MV-4-11 (cell line): ENCODE measurements at regions not wholly inside any gene's neighbourhood (a gene's known extent, or its start where the extent isn't known, plus 50 kb on each side); places are given as distances from the start of the nearest gene placed in this dataset.

Experiments
- DNase-seq: peaks from one replicate; lab custom pipeline; 2025; lab: John Stamatoyannopoulos, UW

- DNase-seq, result no peak
Measured at GRCh38 chr6:141316236-141316635, 816.5 kb upstream of the GJE1 start.

DNA sequence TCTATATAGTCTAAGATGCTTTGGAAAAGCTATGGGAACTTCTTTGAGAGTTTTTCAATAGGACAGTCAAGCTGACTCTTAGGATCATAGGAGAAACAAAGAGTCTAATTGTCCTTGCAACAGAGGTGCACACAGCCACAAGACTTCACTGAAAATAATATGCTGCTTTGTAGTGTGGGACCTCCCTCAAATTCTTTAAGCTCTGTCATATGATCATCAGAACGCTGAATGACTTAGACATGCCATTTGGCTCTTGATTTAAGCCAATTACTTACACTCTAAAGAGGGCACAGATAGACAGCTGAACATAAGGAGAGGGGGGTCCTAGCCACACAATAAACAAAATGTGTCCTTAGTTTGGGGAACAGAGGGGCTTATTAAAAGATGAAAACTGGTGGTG is 818.7 kb upstream of the GJE1 start:
- no peak for DNase-seq

DNA sequence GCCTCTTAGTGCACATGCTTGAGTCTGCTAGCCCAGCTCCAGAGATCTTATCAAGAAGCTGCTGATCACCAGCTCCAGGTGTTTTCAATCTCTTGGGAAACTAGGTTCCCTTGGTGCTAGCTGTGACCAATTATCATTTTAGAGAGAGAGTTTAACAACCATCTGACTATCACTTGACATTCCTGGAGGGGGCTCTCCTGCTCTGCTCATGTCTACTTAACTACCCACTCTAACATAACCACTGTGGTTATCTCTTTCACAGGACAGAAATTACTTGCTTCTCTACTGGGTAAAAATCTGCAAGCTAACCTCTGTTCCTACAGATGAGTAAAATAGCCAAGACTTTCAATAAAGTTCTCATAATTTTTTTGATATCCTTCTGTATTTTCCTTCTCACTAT is 823.4 kb upstream of the GJE1 start:
- DNase-seq, result no peak

DNA sequence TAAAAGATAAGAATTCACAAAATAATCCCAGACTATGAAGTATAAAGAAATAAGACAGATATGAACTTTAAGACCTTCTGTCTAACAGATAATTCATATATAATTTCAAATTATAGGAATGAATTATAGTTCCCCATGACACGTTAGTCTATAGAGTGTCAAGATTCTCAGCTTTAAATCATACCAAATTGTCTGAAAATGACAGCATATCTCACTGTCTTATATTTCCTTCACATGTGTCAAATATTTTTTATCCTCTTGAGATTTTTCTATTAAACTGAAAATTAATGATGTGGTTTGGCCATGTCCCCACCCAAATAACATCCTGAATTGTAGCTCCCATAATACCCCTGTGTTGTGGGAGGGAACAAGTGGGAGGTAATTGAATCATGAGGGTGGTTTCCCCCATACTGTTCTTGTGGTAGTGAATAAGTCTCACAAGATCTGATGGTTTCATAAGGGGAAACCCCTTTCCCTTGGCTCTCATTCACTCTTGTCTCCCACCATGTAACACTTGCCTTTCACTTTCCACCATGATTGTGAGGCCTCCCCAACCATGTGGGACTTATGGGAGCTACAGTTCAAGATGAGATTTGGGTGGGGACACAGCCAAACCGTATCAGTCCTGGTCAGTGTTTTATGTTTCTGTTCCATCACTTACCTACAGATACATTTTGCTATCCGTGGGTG is 825.3 kb upstream of the GJE1 start:
- no peak for DNase-seq

DNA sequence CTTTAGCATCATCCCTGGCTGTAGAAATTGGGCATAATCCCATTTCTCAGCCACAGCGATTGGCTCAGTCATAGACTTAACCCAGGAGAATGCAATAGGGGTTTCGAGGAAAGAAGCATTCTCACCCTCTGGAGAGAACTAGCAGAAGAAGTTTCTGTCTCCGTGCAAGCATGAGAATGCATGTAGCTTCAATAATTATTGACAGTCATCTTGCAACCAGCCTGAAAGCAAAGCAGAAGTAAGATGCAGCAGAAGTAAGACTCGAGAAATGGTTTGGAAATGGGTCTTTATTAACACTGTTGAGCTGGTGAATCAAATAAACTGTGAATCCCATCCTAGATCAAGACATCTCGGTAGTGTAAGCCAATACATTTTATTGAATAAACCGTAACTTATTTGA is 828.8 kb upstream of the GJE1 start:
- no peak for DNase-seq

DNA sequence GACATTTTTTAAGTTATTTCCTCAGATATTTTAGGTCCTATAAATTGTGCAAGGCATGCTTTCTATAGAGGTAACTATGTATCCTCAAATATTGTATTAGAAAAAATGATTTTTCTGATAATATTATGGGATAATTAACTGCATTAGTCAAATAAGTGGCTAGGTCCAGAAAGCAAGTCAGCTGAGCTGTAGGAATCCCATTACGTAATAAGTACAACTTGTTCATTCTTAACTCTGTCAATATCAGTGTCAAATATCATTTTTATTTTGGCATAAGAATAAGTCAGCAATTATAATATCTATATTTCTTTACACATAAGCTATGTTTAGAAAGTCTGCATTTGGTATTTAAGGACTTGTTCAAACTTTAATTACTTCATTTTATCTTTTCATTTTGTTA is 830.9 kb upstream of the GJE1 start:
- no peak for DNase-seq

DNA sequence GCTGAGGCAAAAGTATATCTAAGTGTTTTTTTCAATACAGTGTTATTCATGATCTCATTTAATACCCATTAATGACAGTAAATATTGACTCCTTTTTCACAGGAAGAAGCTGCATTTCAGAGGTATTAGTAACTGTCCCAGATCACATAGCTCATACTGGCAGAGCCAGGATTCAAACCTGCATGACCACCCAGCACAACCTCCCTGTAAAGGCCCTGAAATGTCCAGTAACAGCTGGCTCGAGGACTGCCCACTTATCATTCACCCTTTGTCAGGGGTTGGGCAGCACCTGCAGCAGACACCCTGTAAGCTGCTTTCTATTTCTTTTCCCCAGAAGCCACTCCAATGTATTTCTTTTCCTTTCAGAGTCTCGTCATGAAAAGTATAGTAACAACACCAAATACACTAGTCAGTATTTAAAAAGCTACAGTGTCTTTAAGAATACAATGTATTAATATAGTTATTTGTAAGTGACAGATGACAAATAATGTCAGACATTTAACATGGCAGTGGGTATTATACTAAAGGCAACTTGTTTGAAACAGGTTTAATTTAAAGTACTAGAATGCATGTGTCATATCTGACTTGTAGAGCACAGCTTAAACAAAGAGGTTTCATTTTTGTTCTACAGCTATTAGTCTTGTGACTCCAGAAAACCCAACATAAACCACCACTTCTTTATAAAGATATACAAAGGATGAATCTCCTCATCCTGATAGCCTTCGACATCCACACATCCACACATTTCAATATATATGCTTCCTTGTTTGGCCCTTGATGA is 841.6 kb upstream of the GJE1 start:
- no peak for DNase-seq

- DNase-seq, result no peak
Measured at GRCh38 chr6:141288947-141289346, 843.8 kb upstream of the GJE1 start.

DNA sequence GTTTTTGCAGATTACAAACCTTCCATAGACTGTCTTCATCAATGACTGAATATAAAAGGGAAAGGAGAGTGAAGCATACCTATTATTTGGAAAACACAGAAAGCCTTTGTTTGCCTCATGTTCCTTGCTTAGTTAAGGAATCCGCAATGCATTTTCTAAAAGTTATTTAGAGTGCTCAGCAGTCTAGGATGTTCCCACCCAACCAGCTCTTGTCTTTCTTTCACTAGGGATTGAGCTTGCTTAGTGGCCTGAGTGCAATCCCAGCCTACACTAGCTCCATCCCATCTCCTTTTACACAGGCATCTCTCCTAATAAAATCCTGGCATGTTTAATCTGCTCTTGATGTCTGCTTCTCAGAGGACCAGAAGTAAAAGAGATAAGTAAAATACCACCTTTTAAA is 850.5 kb upstream of the GJE1 start:
- DNase-seq, result no peak

GRCh38 chr6:141269684-141270083 is 863.0 kb upstream of the GJE1 start:
- no peak for DNase-seq

DNA sequence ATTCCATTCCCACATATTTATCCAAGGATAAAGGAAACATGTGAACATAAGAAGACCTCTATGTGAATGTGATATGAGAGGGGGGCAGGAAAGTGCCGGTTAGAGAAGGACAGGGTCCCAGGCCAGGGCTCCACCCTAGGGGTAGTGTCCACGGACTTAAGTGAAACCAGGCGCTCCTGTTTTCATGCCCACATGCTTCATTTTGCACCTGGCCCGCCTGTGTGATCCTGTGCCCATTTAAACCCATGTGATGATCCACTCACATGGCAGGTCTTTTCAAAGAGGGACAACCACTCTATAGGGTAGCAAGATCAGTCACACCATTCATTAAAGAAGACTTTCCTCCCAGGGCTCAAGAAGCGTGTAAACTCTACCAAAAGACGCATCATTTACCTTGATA is 865.3 kb upstream of the GJE1 start:
- DNase-seq, result no peak

DNA sequence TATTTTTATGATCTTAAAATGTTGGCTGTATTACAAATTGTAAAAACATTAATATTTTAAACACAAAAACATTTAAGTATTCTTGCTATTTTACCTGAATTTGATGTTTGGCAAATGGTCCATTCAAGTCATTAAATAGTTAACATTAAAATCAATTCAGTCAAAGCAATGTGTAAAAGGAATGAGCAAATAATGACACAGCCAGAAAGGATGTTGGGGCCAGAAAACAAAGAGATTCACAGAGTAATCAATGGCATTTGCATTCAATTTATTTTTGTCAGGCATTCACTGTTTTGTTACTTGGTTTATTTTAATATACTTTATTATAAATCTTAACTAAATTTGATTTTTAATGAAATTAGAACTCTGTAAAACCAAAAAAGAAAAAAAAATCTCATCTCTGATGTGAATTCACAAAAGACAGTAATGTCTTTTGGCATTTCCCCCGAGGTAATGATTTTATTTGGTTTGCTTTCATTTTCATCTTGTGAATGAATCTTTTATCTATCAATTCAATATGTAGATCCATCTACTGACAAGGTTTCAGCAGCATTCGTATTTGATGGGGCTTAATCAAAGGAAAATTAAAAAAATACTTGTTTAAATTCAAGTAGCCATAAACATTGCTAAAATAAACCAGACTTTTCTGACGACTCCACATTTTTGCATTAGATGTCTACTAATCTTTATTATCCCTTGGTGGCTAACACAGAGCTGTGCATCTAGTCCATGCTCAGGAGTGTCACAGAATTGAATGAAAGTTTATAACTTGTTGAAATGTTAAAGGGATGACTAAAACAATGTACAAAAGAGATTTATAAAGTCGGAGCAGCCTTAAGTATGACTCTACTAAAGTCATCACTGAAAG is 866.7 kb upstream of the GJE1 start:
- no peak for DNase-seq

GRCh38 chr6:141264101-141264500 is 868.6 kb upstream of the GJE1 start:
- no peak for DNase-seq

GRCh38 chr6:141261672-141262060 is 871.1 kb upstream of the GJE1 start:
- no peak for DNase-seq

DNA sequence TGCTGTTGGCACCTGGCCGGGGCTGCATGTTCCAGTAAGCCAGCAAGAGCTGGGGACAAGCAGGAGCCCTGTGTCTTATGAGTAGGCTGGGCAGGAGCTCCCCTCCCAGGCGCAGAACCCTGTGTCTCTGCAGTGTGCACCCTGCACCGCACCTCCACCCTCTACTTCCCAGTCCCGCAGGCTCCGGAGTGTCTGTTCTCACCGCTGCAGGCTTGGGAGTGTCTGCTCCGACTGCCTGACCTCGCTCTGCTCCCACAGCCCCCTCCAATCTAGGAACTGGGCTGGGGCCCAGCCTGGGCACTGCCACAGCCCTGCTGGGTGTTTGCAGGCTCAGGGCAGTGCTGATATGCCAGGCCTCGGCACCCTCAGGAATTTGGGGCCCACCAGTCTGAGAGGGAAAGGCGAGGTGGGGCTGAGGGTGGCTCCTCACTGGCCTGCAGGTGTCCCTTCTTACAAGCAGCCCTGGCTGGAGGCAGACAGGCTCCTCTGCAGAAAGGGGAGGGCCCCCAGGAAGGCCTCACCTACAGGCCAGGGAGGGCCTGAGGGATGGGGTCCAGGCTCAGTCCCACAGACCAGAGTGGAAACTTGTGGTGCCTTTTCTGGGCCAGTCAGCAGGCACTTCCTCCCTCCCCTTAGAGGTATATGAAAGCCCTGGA is 871.6 kb upstream of the GJE1 start:
- DNase-seq, result no peak

DNA sequence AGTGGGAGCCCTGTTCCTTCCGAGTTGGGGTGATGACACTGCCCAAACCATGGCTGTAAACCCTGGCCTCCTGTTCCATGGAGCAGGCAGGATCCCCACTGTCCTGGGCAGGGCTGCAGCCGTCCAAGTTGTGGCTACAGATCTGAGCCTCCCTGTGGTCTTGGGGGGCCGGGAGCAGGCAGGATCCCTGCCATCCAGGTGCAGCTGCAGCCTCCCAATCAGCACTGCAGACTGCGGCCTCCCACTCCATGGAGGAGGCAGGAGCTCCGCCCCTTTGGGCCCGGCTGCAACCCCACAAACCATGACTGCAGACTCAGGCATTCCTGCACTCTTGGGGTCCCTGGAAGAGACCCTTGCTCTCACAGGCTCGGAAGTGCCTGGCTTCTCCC is 872.1 kb upstream of the GJE1 start:
- DNase-seq, result no peak

- DNase-seq, result no peak
Measured at GRCh38 chr6:141259807-141260206, 872.9 kb upstream of the GJE1 start.

GRCh38 chr6:141259091-141259490 is 873.6 kb upstream of the GJE1 start:
- no peak for DNase-seq

GRCh38 chr6:141258516-141258915 is 874.2 kb upstream of the GJE1 start:
- no peak for DNase-seq

DNA sequence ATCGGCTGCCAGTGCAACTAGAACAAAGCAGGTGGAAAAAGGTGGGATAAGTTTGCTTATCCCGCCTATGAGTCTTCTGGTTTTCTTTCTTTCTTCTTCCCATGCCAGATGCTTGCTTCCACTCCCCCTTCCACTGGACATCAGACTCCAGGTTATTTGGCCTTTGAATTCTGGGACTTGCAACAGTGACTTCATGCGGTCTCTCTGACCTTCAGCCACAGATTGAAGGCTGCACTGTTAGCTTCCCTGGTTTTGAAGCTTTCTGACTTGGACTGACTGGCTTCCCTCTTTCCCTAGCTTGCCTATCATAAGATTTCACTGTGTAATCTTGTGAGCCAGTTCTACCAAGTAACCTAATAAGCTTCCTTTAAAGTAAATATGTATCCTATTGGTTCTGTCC is 878.4 kb upstream of the GJE1 start:
- DNase-seq, result no peak

DNA sequence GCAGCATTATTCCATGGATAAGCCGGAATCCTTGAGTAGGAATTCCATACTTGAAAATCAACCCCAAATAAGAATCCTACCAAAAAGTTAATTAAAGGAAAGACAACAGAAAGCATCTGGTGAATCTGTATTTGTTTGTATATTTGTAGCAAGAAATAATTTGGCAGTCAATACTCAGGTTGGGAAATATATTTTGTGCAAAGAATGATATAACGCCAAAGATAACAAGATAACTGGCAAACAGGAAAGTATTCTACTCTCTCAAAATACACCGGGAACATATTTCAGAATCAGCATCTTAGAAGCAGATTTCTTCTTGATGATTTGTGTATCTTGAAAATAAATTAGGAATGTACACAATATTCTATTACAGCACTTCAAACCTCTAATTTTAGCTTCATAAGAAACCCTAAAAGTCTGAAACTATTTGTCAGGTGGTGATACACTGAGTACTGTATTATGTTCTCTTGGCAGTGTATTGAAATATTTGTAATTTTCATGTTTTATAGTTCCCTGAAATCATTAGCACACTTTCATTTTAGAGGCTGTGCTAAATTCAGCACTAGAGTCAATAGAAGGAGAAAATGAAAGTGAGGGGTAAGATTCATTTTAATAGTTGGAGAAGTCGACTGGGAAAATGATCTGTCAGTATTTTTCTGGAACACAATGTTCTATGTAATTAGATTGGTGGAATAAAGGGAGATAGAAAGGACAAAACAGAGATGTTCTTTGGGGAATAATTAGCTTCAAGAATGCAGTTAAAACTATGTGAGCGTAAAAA is 879.7 kb upstream of the GJE1 start:
- DNase-seq, result no peak

- DNase-seq, result no peak
Measured at GRCh38 chr6:141251286-141251685, 881.4 kb upstream of the GJE1 start.
